Coronary artery (tissue), 2 donors: ENCODE measurements at regions not wholly inside any gene's neighbourhood (a gene's known extent, or its start where the extent isn't known, plus 50 kb on each side); places are given as distances from the start of the nearest gene placed in this dataset.

ENCODE experiments used
- DNase-seq: peaks from one replicate; pipeline ENCODE4 v3.0.0-alpha.2; 2017; ENCODE audit warnings: low spot score
- H3K27ac ChIP-seq, 2 donors: fragments of 200-600 bp; sonication (generic); one replicate each; pipeline ENCODE4 v1.5.1; 2016 to 2019
- H3K4me3 ChIP-seq: fragments of 200-600 bp; sonication (generic); 2 replicates; pipeline ENCODE4 v1.5.1; 2016; ENCODE audit warnings: mild to moderate bottlenecking, moderate library complexity
- CTCF ChIP-seq: fragments of 200-600 bp; sonication (generic); IDR thresholded peaks from one replicate; pipeline ENCODE4 v1.5.1; 2019; ENCODE audit warnings: antibody characterized with exemption

GRCh38 chr15:62287066-62287857 lies 122.2 kb upstream of the C2CD4B start:
- DNase-seq = no peak
- H3K27ac ChIP-seq = no peak overlapping the region
- TF ChIP-seq CTCF = no peak
- no peak overlapping the region for H3K4me3 ChIP-seq

GRCh38 chr15:62288361-62289017 lies 123.4 kb upstream of the C2CD4B start:
- no peak overlapping the region for H3K4me3 ChIP-seq
- H3K27ac ChIP-seq = no peak overlapping the region
- TF ChIP-seq CTCF = no peak
- DNase-seq = no peak

GRCh38 chr15:62291262-62291661 lies 126.2 kb upstream of the C2CD4B start:
- Histone ChIP-seq H3K4me3 (no peak overlapping the region), H3K27ac (no peak overlapping the region)
- TF ChIP-seq CTCF = no peak
- no peak for DNase-seq

- no peak for TF ChIP-seq CTCF
- Histone ChIP-seq H3K4me3 (no peak overlapping the region), H3K27ac (no peak overlapping the region)
- DNase-seq = no peak
Observed at GRCh38 chr15:62296756-62297507, 131.8 kb upstream of the C2CD4B start.

GRCh38 chr15:62297522-62297921 lies 132.4 kb upstream of the C2CD4B start:
- Histone ChIP-seq H3K4me3 (no peak overlapping the region), H3K27ac (no peak overlapping the region)
- TF ChIP-seq CTCF = no peak
- no peak for DNase-seq

- no peak overlapping the region for H3K4me3 ChIP-seq
- no peak for DNase-seq
- TF ChIP-seq CTCF = no peak
- H3K27ac ChIP-seq = no peak overlapping the region
Observed at GRCh38 chr15:62297933-62298332, 132.8 kb upstream of the C2CD4B start.
